GM19351 (cell line): ENCODE measurements at regions not wholly inside any gene's neighbourhood (a gene's known extent, or its start where the extent isn't known, plus 50 kb on each side); places are given as distances from the start of the nearest gene placed in this dataset.
"Not testable (repeated sequence)": the region's sequence is repeated elsewhere in the genome, so short reads cannot be mapped to it uniquely, and the experiment has no call there.

Source experiments
- ATAC-seq: cut with Tn5 transposase; IDR thresholded peaks from one replicate; pipeline ENCODE4 v1.9.1; 2021; ENCODE audit warnings: mild to moderate bottlenecking, moderate library complexity; ENCODE audit not compliant: unreplicated experiment

DNA sequence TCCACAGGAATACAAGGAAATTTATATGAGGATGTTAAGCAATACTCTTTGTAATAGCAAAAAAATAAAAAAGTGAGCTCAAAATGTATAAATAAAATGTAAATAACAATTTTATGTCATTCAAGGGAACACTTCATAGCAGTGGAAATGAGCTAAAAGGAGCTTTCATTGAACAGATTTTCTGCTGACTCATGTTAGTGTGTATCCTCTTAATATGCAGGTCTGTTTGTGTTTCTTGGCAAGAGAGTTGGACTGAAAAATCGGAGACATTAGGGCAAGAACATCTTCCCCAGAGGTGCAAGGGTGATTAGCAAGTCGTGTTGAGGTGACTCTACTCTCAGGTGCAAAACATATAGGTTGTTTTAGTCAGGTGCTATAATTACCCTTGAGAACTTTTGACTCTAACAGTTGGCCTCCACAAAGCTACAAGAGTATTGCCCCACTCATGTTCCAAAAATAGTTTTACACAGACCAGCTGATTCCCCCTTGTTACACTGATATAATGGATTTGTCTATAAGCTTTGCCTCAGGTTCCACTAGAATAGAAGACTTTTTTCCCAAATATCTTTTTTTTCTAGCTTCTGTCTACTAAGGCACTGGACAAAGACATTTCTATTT is 702.9 kb downstream of the TENT5A start:
- no peak for ATAC-seq

DNA sequence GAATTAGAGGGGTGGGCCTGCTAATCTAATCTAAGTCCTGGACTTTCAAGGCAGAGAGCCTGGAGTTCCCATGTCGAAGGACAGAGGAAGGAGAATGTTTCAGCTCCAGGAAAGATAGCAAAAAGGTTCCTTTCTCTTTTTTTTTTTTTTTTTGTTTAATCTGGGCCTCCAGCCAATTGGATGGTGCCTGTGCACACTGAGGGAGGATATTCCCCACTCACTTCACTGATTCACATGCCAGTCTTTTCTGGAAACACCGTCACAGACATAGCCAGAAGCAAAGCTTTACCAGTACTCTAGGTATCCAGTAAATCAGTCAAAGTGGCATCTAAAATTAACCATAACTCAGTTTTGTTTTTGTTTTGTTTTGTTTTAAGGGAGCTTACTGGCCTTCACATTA is 721.1 kb downstream of the TENT5A start:
- ATAC-seq: no peak

DNA sequence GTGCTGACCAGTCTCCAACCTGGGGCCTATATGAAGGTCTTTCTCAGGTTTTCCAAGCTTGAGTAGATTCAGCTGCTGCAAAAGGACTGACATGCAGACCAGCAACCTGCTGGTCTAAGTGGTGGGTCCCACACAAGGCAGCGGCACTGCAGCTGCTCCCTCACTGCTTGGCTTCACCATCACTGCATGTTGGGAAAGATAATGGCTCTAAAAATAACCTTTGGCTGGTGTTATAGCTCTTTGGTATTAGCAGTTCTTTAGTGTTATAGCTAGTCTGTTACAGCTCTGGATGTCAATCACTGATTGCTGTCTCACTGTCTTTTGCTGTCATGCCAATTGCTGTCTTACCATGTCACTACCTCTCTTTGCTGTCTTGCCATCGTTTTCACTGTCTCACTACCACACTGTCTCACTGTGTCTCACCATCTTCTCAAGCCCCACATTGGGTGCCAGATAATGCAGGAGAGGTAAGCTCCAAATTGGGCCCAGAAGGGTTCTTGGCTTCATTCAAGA is 726.4 kb downstream of the TENT5A start:
- no peak for ATAC-seq

DNA sequence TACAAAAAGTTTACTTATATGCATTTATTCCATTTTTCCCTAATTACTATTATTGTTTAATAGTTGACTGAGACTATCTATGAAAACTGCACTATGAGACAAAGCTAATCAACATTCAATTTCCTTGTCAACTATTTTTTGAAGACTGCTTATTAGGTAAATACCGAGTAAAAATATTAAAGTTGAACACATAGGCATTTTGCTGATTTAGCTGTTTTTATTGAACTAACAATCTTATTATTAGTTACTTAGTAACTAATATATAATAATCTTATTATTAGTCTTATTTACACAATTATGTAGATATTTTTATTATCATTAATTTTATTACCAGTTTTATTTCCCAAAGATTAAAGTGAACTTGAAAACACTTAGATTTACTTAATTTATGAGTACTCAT is 728.8 kb downstream of the TENT5A start:
- ATAC-seq: no peak

DNA sequence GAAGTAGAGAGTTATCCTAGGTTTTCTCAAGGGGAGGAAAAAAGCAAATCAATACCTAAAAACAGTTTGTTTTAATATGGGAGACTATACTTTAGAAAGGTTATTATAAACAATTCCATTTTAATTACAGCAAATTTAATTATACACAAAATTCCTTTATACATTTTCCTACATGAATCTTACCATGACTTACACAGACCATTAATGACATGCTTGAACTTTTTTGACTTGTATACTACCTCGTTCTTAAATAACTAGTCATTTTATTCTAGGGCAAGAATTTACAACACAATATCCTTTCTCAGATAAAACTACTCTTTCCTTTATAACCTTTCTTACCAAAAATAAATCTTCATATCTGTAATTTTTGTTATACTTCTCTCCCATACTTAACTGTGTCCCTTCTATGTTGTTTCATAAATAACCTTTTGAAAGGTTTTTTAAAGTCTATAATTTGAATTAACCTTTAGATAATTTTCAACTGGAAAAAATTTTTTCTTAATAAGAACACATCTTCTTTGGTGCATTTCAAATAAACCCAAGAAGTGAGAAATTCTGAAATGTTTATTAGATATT is 729.4 kb downstream of the TENT5A start:
- no peak for ATAC-seq

DNA sequence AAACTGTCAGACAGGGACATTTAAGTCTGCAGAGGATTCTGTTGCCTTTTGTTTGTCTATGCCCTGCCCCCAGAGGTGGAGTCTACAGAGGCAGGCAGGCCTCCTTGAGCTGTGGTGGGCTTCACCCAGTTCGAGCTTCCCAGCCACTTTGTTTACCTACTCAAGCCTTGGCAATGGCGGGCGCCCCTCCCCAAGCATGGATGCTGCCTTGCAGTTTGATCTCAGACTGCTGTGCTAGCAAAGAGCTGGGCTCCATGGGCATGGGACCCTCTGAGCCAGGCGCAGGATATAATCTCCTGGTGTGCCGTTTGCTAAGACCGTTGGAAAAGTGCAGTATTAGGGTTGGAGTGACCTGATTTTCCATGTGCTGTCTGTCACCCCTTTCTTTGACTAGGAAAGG is 734.9 kb downstream of the TENT5A start:
- not testable (repeated sequence) for ATAC-seq

DNA sequence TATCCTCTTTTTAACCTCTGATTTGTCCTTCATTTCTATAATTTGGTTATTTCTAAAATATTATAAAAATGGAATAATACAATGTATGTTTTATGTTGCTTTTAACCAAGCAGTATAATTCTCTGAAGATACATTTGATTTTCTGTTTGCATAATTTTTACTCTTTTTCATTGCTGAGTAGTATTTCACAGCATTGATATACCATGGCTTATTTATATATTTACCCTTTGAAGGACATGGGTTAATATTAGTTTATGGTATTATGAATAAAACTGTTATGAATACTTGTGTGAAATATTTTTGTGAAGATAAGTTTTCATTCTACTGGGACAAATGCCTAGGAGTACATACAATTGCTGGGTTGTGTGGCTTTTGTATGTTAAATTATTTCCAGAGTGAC is 748.6 kb downstream of the TENT5A start:
- ATAC-seq: no peak

DNA sequence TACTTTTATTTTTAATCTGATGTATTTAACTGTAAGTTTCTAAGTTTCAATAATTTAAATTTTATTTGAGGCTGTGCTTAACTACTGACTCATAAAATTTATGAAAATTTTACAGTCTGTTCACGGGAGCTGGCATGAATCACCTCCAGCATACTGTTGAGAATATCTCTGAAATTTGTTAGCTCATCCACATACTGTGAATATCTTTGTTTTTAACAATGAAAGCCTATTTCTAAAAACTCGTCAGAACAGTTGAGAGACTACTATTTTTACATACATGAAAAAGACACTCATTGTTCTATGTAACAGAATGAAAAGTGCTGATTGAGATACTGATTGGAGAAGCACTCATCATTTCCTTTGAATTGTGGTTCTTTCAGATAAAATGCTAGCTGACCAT is 749.3 kb downstream of the TENT5A start:
- no peak for ATAC-seq

DNA sequence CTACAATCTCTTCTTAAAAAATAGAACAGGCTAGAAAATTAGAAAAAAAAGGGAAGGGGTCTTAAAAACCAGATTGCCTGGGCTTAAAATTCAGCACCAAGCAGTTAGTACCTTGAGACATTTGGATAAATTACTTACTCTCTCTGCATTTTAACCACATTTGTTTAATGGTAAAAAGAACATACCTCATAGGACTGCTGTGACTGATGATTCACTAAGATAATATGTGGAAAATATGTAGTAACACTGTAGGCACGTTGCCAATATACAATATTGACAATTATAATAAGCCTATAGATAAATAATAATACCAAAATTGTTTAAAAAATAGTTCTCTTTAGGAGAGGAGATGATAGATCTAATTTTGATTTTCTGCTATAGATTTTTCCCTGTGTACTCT is 750.4 kb downstream of the TENT5A start:
- ATAC-seq: no peak

DNA sequence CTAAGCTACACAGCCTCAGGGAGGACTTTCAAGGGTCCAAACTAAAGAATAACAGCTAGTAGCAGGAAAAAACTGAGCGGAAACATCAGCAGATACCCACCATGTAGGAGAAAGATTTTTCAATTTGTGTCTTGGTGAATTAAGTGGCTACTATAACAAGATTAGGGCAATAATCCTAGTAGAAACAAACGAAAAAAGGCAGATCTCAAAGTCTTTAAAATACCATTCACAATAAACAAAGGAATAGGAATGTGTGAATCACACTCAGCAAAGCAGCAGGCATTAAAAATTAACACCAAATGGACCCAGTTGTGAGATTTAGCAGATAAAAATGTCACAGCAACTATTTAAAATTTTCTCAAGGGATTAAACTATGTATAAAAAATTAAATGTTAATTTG is 761.2 kb downstream of the TENT5A start:
- ATAC-seq: no peak

DNA sequence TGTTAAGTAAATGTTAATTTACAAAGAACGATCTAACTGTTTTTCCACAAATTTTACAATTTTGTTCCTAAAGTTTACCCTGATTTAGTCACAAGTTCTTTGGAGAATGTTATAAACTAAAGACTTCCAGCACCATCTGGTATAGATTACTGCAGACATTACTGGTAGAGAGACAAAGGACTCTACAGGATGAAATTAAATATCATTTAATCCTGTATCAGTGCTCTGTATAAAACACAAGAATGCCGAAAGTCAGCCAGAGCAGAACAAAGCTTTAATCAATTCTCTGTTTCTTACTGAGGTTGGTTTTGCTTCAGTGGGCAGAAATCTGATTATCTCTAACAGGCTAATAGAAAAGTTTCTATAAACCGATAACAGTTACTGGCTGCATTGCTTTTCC is 763.6 kb downstream of the TENT5A start:
- ATAC-seq: no peak

DNA sequence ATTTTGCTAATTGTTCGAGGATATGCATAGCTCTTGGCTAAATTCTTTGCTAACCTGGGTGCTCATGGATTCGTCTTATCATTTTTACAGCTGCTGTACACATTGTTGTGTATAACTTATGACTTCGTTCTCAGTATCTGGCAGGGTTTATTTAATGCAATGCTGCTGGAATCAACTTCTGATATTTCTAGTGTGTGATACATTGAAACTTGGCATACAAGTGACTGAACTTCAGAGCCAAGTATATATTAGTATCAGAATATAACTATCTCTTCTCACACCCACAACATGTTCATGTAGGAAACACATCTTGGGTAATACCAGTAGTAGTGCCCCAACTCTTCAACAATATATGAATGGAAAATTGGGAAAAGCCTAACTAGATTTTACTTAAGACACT is 764.2 kb downstream of the TENT5A start:
- no peak for ATAC-seq

DNA sequence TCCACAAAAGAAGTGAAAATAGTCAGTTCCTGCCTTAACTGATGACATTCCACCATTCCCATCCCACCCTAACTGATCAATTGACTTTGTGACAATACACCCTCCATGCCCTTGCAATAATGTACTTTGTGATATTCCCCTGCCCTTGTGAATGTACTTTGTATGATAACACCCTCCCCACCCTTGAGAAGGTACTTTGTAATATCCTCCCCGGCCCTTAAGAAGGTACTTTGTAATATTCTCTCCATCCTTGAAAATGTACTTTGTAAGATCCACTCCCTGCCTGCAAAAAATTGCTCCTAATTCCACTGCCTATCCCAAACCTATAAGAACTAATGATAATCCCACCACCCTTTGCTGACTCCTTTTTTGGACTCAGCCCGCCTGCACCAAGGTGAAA is 771.3 kb downstream of the TENT5A start:
- ATAC-seq: not testable (repeated sequence)

DNA sequence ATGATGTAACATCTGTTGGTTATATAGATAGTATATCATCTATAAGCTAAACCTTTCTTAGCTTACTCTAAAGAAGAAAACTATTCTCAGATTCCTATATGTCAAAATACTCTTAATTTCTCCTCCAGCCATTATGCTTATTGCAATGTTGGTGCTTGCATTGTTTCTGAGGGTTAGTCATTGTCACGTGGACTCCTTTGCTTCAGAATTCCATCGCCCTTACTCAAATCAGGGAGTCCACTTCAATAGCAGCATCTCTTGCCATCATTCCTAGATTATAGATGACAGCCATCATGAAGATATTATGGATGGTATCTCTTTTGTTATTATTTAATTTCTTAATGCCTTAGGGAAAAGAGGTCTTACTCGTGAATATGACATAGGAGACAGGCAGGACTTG is 776.1 kb downstream of the TENT5A start:
- ATAC-seq: no peak

DNA sequence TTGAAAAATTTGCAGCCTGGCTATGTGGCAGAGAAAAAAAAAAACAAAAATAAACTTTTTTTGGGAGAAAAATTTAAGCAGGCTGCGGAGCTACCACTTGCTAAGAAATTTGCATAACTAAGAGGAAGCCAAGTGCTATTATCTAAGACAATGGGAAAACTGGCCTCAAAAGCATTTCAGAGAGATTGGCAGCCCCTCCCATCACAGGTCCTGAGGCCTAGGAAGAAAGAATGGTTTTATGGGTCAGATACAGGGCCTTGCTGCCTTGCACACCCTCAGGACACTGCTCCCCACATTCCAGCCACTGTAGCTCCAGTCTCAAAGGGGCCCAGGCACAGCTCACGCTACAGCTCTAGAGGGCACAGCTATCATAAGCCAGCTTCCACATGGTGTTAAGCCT is 777.9 kb downstream of the TENT5A start:
- no peak for ATAC-seq

DNA sequence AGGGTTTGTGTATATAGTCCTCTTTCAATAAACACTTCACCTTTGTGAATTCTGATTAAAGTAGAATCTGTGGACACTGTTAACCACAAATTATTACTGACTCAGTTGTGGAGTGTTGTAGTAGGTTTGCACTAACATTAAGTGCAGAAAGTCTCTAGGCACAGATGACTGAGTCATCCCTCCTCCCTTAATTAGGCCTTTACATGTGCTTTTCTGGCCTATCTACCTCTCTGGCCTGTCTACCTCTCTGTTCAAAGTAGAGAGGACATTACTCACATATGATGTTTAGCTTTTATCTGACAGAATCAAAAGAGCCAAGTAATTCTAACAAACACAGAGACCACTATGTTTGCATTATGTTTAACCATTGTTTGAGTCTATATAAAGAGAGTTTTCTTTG is 783.0 kb downstream of the TENT5A start:
- no peak for ATAC-seq

DNA sequence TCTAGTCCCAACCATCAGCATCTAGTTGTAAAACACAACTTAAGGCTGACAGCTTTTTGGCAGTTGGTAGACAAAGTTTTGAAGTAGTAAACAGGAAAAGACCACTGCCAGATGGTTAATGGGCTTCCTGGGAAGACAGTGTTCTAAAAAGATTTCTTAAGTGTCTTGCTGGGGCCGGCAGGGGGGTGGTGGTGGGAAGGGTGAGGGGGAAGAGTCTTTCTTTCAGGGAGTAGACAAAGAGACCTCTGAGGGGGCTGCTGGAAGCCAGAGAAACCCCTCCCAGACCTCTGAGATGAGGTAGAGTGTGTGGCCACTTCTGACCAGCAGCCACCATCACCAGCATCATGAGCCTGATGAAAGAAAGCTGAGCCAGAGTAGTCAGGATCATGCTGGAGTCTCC is 784.9 kb downstream of the TENT5A start:
- no peak for ATAC-seq

DNA sequence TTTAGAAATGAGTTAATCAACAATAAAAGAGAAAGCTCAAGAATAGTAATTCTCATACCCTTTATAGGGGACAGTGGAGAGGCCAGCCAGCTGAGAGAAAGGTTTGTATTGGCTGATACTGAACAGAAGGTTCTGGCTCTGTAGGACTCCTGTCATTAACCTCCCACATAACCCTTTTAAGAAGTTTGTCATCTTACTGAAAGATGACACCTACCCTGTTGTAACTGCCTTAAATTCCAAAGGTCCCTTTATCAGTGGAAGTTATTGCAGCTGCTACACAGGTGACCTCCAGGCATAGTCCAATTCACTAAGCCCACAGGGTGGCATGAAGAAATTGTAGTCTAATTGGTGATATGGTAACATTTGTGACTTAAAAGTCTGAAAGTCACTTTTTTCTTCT is 790.1 kb downstream of the TENT5A start:
- ATAC-seq: no peak

DNA sequence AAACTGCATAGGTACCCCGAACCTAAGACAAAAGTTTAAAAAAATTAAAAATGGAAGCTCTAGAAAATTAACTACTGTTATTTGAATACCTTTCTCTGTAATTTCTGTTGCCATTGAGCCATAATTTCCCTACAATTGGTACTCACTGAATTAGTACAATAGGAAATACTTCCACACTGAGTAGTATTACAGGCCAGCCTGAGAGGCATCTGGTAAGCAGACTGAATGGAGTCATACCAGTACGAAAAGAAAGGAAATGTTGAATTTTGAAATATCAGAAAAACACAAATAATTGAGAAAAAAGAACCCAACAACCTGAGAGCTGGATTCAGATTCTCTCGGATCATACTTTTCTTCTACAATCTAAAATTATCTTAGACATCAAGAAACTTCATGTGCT is 791.3 kb downstream of the TENT5A start:
- ATAC-seq: no peak

DNA sequence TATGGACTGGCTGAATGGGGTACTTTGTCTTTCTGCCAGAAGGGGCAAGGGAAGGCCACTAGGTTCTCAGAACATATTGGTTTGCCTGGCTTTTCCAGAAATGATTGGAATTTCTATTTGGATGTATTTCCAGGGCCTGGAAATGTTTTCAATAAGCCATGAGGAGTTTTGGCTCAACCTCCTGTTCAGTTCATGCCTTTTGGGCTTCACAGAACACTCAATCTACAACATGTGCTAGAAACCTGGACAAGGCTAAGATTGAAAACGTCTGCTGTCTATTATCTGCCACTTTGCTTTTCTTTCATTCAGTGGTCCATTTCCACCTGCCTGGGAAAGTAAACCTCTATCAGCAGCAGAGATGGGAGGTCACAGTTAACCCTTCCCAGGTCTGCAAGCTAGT is 793.4 kb downstream of the TENT5A start:
- ATAC-seq: no peak

DNA sequence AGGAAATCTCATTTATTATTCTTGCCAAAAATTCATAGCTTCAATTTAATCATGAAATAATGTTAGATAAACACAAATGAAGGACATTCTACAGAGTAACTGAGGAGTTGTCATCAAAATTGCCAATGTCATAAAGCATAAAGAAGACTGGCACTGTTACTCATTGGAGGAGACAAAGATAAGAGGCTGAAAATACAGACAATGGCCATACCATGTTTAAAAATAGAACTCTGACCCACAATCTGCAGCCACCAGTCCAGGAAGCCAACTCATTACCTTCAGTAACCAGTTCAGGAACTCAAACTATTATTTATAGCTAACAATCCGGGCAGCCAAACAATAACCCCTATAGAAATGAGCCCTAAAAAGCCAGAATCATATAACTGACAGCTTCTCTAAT is 795.6 kb downstream of the TENT5A start:
- no peak for ATAC-seq

DNA sequence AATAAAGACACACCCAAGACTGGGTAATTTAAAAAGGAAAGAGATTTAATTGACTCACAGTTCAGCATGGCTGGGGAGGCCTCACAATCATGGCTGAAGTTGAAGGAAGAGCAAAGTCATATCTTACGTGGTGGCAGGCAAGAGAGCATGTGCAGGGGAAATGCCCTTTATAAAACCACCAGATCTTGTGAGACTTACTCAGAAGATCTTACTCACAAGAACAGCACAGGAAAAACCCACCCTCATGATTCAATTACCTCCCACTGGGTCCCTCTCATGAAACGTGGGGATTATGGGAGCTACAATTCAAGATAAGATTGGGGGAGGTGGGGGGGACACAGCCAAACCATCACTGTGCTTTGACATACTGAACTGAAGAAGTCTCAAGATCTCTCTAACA is 800.0 kb downstream of the TENT5A start:
- ATAC-seq: not testable (repeated sequence)

DNA sequence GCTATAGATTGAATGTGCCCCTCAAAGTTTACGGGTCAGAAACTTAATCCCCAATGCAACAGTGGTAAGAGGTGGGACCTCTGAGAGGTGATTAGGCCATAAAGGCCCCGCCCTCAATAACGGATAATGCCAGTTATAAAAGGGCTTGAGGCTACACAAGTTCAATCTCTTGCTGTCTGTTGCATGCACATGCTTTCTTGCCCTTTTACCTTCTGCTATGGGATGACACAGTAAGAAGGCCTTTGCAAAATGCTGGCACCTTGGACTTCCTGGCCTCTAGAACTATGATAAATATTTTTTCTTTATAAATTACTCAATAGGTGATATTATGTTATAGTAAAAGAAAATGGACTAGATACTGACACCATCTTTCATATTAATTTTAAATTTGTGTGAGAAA is 806.1 kb downstream of the TENT5A start:
- ATAC-seq: no peak
